AG04450 (cell line): ENCODE measurements at regions not wholly inside any gene's neighbourhood (a gene's known extent, or its start where the extent isn't known, plus 50 kb on each side); places are given as distances from the start of the nearest gene placed in this dataset.
"Not testable (repeated sequence)": the region's sequence is repeated elsewhere in the genome, so short reads cannot be mapped to it uniquely, and the experiment has no call there.

ENCODE experiments used
- CTCF ChIA-PET: fragments of 300-600, 350-600 bp; formaldehyde crosslinking; extraction: SDS; loops from one replicate; lab custom pipeline; 2022; ENCODE audit warnings: antibody characterized with exemption, inconsistent platforms; lab: Charles Lee
- POLR2A ChIA-PET: fragments of 350-600 bp; formaldehyde crosslinking; extraction: SDS; loops from one replicate; lab custom pipeline; 2021; ENCODE audit warnings: antibody characterized with exemption, inconsistent platforms; lab: Yijun Ruan, JAX
- DNase-seq: peaks from one replicate; pipeline ENCODE4 v3.0.0-alpha.2; 2011; ENCODE audit warnings: low read depth, low spot score
- H3K27ac ChIP-seq: one replicate; pipeline ENCODE4 v1.5.1; 2012; ENCODE audit warnings: low read depth, low read length, control low read depth
- H3K27me3 ChIP-seq: one replicate; pipeline ENCODE4 v1.6.0; 2012; ENCODE audit warnings: low read length; ENCODE audit not compliant: control insufficient read depth, insufficient read depth
- H3K4me3 ChIP-seq: 2 replicates; pipeline ENCODE4 v1.5.1; 2011; ENCODE audit warnings: mild to moderate bottlenecking, low read depth, low read length, control low read depth
- H3K9me3 ChIP-seq: 2 replicates; pipeline ENCODE4 v1.5.1; 2012; ENCODE audit warnings: low read length; ENCODE audit not compliant: control insufficient read depth, insufficient read depth
- TF ChIP-seq, protein P1 (sequence below): IDR thresholded peaks from 2 replicates; pipeline ENCODE4 v1.5.1; 2011; ENCODE audit warnings: low read depth, low read length, control low read depth, inconsistent platforms

GRCh38 chr13:59319276-59319675 lies 844.5 kb downstream of the DIAPH3 start:
- TF ChIP-seq, protein P1, sequence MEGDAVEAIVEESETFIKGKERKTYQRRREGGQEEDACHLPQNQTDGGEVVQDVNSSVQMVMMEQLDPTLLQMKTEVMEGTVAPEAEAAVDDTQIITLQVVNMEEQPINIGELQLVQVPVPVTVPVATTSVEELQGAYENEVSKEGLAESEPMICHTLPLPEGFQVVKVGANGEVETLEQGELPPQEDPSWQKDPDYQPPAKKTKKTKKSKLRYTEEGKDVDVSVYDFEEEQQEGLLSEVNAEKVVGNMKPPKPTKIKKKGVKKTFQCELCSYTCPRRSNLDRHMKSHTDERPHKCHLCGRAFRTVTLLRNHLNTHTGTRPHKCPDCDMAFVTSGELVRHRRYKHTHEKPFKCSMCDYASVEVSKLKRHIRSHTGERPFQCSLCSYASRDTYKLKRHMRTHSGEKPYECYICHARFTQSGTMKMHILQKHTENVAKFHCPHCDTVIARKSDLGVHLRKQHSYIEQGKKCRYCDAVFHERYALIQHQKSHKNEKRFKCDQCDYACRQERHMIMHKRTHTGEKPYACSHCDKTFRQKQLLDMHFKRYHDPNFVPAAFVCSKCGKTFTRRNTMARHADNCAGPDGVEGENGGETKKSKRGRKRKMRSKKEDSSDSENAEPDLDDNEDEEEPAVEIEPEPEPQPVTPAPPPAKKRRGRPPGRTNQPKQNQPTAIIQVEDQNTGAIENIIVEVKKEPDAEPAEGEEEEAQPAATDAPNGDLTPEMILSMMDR = no peak
- Histone ChIP-seq H3K4me3 (no peak overlapping the region), H3K9me3 (no peaks in the 10 kb centered on the region), H3K27ac (no peak overlapping the region), H3K27me3 (no peaks in the 10 kb centered on the region)
- no peak for DNase-seq
- CTCF ChIA-PET = interaction anchor here (0.8 to 4.7 kb wide), 8 partner anchors 11 to 1695 kb away, joined by 3 to 36 read pairs (median 5); no protein-coding TSS in a partner anchor
- POLR2A ChIA-PET = no interaction called here

DNA sequence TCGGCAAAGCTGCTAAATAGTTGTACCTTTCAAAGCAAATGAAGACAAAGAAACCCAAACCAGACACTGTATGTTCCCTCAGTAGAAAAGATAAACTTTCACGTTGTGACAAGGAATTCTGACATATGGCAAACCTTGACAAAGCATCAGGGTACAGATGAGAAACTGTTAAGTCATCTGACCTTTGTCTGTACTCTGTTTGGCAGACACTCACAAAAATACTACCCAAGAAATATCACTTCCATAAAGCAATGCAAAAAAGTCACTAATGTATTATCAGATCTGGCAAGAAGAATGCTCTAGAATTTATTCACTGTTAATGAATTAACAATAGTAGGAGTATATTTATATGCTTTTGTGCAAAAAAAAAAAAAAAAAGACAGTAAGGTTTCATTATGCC lies 843.7 kb downstream of the DIAPH3 start:
- no peak for DNase-seq
- Histone ChIP-seq H3K27ac (no peak overlapping the region), H3K27me3 (no peaks in the 10 kb centered on the region)

DNA sequence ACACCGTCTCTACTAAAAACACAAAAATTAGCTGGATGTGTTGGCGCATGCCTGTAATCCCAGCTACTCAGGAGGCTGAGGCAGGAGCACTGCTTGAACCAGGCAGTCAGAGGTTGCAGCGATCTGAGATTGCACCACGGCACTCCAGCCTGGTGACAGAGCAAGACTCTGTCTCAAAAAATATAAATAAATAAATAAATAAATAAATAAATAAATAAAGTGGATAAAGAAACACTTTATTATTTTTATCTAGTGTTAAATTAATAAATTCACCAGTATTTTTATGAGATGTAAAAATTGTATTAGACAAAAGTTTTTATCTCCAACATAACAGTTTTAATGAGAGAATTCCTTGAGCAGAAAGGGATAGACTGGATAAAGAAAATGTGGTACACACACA lies 839.3 kb downstream of the DIAPH3 start:
- H3K27me3 ChIP-seq, H3K27ac ChIP-seq, H3K4me3 ChIP-seq, POLR2A ChIA-PET, H3K9me3 ChIP-seq, DNase-seq, CTCF ChIA-PET: not testable (repeated sequence)

More for the DNA sequence above, 843.7 kb downstream of the DIAPH3 start:
- ChIA-PET CTCF (interaction anchor here (4.7 kb wide), 1 partner anchor 10 kb away, joined by 36 read pairs; no protein-coding TSS in a partner anchor), POLR2A (no interaction called here)
- TF ChIP-seq, protein P1 = no peak
- Histone ChIP-seq H3K4me3 (no peak overlapping the region), H3K9me3 (no peaks in the 10 kb centered on the region)

- POLR2A ChIA-PET = no interaction called here
- no peak overlapping the region for H3K4me3 ChIP-seq
- CTCF ChIA-PET = interaction anchor here (1.4 to 1.8 kb wide), 2 partner anchors 8 to 10 kb away, joined by 5 read pairs; no protein-coding TSS in a partner anchor
- no peak for DNase-seq
- H3K9me3 ChIP-seq = no peaks in the 10 kb centered on the region
- H3K27me3 ChIP-seq = peaks cover 5% of the 10 kb centered on the region
- H3K27ac ChIP-seq = no peak overlapping the region
- TF ChIP-seq, protein P1 = no peak
Measured at GRCh38 chr13:59326717-59327116, 837.0 kb downstream of the DIAPH3 start.

DNA sequence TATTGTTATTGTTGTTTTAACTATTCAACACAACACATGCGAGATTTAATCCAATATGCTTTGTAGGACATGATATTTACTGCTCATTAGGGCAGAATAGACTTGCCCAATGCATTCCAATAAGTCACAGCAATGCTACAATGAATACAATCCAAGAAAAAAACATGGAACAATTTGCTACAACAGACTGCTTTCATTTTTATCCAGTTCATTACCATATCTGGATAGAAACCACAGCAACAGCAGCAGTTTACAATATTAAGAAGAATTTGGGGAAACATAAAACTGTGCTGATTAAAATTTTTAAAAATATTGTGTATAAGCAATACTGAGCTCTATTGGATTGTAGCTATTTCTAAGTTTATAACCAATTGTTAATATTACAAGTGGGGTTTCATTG lies 833.0 kb downstream of the DIAPH3 start:
- peaks cover 4% of the 10 kb centered on the region for H3K27me3 ChIP-seq
- H3K9me3 ChIP-seq = no peaks in the 10 kb centered on the region
- H3K4me3 ChIP-seq = no peak overlapping the region
- DNase-seq = no peak
- TF ChIP-seq, protein P1 = no peak
- ChIA-PET POLR2A (no interaction called here), CTCF (interaction anchor here (1.2 to 4.1 kb wide), 2 partner anchors 12 to 440 kb away, joined by 9 to 36 read pairs; no protein-coding TSS in a partner anchor)
- no peak overlapping the region for H3K27ac ChIP-seq
